ENCODE measurements at regions not wholly inside any gene's neighbourhood (a gene's known extent, or its start where the extent isn't known, plus 50 kb on each side); places are given as distances from the start of the nearest gene placed in this dataset.

DNA sequence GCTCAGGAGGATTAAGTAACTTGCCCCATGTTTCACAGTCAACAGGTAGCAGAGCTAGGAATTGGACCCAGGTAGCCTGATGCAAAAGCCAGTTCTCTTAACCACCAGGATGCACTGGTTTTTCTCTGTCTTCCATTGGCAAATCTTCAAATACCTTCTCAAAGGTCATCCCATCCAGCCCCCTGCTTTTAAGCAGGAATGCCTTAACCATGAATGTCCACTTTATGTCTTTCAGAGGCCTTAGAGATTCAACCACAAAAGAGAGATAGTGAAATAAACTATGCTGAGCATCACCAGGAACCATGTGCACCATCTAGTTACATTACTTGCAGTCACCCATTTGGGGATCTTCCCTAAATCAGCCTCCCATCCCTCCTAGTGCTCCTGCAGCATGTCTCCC is 94.3 kb downstream of the C17orf67 start:
- DNase-seq, result no peak

DNA sequence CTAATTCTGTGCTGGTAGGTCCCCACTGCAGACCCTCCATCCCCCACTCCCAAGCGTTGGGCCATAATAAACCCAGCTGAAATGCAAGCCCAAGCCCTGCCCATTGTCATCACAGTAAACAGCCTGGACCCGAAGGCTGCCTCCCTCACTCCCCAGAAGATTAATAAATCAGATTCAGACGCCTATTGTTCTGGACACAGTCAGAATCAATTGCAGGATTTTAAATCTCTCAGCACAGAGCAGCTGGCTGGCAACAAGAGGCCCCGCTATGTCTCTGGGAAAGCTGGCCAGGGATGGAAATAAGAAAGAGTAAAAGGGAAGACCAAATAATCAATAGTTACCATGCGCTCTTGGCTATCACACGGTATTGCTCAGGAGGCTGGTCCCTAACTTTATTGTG is 93.9 kb downstream of the C17orf67 start:
- DNase-seq, result peak; percentile 24

DNA sequence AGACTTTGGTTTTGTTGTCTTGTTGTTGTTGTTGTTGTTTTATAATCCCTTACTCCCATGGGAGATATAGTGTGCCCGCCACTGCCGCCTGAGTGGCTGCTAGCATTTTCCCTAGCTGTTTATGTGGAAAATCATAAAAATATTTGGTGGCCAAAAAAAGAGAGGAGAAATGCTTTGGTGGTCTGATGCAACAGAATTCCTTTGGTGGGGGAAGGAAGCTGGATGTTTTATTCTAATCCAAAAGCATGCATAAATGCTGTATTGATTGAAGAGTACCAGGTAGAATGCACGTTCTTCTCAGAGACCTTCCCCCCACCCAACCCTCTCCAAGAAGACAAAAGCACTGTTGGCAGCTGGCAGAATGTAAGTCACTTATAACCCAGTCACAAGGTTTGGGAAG is 93.2 kb downstream of the C17orf67 start:
- DNase-seq, result peak; percentile 13
